NOMO-1 treated with dmso at 0.1 percent for 144 hours (cell line): ENCODE measurements at regions not wholly inside any gene's neighbourhood (a gene's known extent, or its start where the extent isn't known, plus 50 kb on each side); places are given as distances from the start of the nearest gene placed in this dataset.

ENCODE experiments used
- DNase-seq: peaks from one replicate; lab custom pipeline; 2025; ENCODE audit not compliant: unreplicated experiment; lab: John Stamatoyannopoulos, UW

GRCh38 chr9:109549386-109549785 is 51.3 kb upstream of the PTPN3 start:
- DNase-seq: no peak

DNA sequence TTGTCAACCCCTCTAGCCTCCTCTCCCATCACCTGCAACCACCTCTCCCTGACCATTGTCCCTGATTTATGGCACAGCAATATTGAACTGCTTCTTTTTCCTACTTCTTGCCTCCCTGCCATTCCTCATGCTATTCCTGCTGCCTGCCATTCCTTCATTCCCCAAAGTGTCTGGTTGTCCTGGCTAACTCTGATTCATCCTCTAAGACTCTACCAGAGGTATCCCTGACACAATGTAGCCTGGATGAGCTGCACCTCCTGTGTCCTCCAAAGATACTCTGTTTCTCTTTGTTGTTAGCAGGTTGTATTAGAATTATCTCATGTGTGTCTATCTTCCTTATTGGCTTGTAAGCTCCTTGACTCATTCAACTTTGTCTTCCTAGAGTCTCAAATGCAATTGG is 53.5 kb upstream of the PTPN3 start:
- no peak for DNase-seq

DNA sequence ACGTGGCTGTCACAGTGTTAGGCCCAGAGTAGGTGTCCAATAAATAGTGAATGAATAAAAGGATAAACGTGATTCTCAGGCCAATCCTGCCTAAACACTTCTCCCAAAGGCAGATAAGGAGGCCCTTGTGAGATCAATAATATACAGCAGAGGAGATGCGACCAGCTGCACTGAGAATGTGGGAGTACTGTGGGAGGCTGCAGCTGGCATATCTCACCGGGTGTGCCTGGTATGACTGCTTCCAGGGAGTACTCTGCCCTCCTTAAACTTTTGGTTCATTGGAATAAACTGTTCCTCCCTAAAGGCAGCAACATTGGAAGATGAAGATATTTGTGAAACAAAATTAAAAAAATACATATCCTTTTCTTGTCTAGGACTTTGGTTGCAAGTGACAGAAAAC is 57.1 kb upstream of the PTPN3 start:
- DNase-seq: no peak

DNA sequence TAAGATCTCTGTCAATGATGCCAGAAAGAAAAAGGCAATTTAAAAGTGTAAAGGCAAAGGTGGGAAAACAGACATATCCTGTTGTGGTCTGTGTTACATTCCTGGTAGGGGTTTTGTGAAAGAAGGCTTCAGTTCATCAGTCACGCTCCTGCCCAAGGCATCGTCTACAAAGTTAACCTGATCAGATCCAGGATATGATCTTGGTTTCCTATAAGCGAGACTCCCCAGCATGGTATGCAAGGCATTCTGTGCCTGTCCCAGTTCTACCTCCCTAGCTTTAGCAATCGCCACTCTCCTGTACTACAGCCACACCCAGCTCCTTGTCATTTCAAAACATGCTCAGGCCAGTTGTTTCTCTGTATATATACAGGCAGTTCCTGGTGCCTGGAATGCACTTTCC is 58.0 kb upstream of the PTPN3 start:
- no peak for DNase-seq

GRCh38 chr9:109556786-109557185 is 58.7 kb upstream of the PTPN3 start:
- DNase-seq: no peak

DNA sequence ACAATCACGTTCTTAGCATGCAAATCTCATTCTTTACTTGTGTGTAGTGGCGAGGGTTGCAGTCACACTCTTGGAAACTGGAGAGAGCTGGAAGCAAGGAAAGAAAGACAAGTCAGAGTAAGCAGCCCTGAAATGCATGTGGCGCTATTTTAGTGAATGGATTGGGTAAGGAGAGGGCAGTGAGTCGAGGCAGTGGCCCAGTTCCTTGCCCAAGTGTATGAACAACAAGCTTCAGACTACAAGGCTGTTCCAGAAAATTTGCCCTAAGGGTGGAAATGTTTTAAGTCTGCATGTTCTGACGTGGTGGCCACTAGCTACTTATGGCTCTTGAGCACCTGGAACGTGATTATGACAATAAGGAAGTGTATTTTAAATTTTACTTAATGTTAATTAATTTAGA is 59.4 kb upstream of the PTPN3 start:
- no peak for DNase-seq

- no peak for DNase-seq
These were observed 60.6 kb upstream of the PTPN3 start for GRCh38 chr9:109558718-109559151.

DNA sequence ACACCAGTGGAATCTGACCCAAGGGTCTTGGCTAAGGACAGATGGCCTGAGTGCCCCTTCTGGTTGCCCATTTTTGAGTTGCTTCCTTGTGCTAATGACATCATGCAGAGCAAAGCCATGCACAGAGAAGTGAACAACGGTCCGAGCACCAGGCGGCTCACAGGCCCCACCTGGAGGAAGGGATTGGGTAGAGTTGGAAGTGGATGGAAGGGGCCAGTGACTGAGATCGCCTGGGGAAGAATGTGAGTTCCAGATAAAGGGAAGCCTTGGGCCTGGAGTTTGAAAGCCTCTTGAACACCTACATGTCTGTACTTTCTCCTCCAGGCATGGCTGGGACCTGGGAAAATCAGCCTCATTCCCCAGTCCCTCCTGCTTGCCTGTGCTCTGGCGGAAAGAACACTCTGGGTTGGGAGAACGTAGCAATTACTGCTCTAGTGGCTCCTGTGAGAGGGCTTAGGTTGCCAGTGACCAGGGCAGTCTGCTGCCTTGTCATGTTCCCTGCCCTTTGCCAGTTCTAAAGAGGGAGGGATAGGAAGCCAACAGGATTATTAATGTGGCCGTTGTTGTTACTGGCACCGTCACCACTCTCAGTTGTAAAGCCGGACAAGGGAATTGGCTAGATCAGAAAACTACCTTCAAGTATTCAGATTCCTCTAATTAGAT is 62.5 kb upstream of the PTPN3 start:
- no peak for DNase-seq

DNA sequence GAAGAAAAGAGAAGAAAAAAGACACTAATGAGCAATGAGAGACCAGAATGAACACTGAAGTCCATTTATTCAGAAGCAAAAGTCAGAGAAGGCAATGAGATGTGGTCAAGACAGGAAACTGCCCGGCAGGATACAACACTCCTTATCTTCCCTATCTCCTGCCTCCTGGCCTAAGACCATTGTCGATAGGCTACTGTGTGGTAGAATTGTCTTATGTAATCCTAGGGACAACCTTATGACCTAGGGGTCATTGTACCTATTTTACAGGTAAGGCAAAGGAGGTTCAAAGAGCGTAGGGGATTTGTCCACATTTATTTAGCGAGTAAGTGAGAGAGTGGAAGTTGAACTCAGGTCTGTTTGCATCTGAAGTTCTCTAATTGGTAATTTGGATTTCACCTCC is 63.0 kb upstream of the PTPN3 start:
- DNase-seq: no peak

DNA sequence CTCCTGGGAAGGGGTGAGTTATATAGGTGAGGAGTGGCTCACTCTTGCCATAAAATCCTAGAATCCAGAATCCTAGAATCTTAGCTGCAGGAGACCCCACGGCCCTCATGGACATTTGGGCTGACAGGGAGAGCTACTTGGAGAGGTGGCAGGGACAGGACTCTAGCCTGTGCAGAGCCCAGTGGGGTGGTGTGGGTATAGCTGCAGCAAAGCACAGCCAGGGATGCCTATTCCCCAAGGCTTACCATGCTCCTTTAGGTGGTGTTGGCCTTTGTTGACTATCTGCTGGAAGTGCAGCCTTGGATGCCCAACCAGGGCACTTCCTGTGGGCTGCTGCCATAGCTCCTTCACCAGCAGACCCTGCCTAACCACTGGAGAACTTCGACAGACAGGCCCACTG is 70.0 kb upstream of the PTPN3 start:
- DNase-seq: no peak

DNA sequence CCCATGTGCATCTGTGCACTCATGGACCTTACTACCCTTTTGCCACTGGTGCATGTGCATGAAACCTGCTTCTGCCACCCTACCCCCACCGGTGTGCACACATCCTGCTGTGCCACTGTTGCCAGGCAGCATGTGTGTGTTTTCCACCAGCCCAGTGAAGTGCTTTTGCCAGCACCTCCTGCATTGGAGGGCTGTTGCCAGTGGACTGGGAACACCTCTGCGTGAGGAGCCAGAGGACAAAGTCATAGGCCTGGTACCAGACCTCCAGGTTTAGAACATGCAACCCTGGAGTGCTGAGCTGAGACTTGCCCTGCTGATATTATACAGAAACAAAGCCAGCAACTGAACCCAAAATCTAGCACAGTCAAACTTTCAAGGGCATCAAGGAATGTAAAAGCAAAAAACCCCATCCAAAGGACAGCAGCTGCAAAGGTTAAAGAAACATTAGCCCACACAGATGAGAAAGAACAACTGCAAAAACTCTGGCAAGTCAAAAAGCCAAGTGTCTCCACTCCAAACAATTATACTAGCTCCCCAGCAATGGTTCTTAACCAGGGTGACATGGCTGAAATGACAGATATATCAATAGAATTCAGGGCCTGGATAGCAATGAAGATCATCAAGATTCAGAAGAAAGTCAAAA is 70.6 kb upstream of the PTPN3 start:
- DNase-seq: no peak

GRCh38 chr9:109574061-109574882 is 76.2 kb upstream of the PTPN3 start:
- DNase-seq: no peak

GRCh38 chr9:109576762-109577161 is 78.7 kb upstream of the PTPN3 start:
- no peak for DNase-seq

DNA sequence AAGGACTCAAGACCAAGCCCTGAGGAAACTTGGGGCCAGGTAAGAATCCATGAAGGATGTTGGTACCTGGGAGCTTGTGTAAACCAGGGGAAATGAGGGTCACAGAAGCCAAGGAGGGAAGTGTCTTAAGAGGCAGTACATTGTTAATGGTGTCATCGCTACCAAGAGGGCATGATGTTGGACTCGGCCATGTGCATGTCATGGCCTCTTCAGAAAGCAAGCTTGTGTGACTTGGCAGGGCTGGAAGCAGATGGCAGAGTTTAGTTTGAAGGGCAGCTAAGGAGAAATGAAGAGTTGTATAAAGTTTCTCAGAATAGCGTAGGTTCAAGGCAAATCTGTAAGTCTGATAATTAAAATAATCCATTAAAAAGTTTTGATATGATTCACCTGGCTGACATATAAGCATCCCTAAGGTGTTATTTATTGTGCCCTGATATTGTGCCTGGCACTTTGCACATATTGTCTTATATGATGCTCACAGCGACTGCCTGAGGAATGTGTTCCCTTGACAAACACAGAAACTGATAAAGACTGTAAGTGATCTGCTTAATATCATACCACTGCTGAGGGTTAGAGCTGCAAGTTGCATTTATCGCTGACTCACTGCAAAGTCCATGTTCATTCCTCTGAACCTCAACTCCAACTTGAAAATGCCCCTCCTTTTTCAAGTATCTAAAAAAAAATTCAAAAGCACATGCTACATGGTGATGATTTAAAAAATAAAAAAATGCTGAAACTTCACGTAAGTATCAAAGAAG is 81.3 kb upstream of the PTPN3 start:
- no peak for DNase-seq

- DNase-seq: no peak
These were observed 84.3 kb upstream of the PTPN3 start for GRCh38 chr9:109582386-109582785.

DNA sequence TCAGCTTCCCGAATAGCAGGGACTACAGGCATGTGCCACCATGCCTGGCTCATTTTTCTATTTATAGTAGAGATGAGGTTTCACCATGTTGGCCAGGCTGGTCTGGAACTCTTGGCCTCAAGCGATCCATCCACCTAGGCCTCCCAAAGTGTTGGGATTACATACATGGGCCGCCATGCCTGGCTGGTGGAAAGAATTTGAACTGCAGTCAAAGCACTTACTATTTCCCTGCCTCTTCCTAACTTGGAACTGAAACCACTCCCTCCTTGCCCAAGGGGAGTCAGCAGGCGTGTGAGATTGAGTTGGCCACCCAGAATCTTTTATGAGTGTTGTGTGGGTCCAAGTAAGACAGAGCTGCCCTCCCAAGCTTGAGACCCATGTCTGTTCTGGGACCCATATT is 86.1 kb upstream of the PTPN3 start:
- DNase-seq: no peak

- DNase-seq: no peak
These were observed 87.7 kb upstream of the PTPN3 start for GRCh38 chr9:109585796-109586195.

DNA sequence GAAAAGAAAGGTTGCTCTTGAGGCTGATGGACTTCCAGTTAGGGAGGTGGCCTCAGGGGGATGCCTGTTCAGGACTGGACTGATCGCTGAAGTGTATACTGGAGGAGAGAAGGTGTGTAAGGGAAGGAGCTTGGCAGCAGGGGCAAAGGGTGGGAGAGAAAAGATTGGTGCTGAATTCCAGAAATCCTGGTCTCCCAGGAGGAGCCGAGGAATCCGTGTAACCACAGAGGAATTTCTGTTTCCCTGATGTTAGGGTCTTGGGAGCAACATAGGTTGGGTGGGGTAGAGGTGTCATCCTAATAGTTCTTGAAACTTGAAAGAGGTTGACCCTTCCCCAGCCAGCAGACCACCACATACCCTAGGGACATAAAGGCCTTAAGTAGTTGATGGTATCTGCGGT is 88.9 kb upstream of the PTPN3 start:
- DNase-seq: no peak

DNA sequence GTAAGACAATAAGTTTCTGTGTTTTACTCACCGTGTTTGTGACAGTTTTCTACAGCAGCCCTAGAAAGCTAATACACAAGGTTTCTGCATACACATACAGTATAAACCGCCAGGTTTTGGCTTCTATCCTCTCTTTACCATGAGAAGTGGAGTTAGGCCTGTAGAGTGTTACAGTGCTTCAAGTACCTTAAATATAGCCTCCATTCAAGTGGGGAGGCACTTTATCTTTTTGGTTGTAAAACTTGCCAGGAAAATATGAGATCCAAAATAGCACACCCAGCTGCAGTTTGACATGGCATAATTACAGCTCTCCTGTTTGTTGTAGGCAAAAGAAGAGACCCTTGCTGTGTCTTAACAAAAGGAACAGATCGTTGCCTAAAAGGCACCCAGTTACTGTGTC is 90.3 kb upstream of the PTPN3 start:
- DNase-seq: no peak

GRCh38 chr9:109590966-109591365 is 92.9 kb upstream of the PTPN3 start:
- no peak for DNase-seq

GRCh38 chr9:109591691-109592090 is 93.6 kb upstream of the PTPN3 start:
- DNase-seq: no peak

DNA sequence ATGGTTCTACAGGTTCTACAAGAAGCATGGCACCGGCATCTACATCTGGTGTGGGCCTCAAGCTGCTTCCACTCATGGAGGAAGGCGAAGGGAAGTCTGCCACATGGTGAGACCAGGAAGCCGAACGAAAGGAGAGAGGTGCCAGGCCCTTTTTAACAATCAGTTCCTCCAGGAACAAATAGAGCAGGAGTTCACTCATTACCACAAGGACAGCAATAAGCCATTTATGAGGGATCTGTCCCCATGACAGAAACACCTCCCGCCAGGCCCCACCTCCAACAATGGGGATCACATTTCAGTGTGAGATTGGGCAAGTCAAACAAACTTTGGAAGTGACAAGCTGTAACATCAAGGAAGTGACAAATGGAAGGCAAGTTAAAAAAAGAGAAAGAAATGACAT is 95.5 kb upstream of the PTPN3 start:
- no peak for DNase-seq
